ENCODE measurements at regions not wholly inside any gene's neighbourhood (a gene's known extent, or its start where the extent isn't known, plus 50 kb on each side); places are given as distances from the start of the nearest gene placed in this dataset.
A peak's percentile ranks its signal among the peaks of the same experiment; 100 is the strongest.

- Histone ChIP-seq H3K9ac (ENCODE audit: low read length in 3 of 3) (no peak overlapping the region), H3K27ac (ENCODE audit: low read depth in 2 of 2, low read length in 2 of 2) (no peak overlapping the region), H3K27me3 (ENCODE audit: control insufficient read depth, insufficient read depth, low read length) (no peaks in the 10 kb centered on the region), H3K4me3 (ENCODE audit: low read length in 3 of 3) (peak overlapping the region in 1 of 3 donors; percentile 25), H3K4me1 (ENCODE audit: control insufficient read depth in 2 of 3, insufficient read depth in 2 of 3, low read depth in 1 of 3, low read length in 3 of 3) (no peaks in the 10 kb centered on the region), H3K36me3 (ENCODE audit: control insufficient read depth in 2 of 3, insufficient read depth in 3 of 3, low read length in 3 of 3) (no peaks in the 10 kb centered on the region), H3K9me3 (ENCODE audit: control insufficient read depth in 2 of 3, insufficient read depth in 1 of 3, low read length in 3 of 3) (no peaks in the 10 kb centered on the region)
- intact Hi-C loops (cut with DNase I): no loop called here
- TF ChIP-seq, protein P1, sequence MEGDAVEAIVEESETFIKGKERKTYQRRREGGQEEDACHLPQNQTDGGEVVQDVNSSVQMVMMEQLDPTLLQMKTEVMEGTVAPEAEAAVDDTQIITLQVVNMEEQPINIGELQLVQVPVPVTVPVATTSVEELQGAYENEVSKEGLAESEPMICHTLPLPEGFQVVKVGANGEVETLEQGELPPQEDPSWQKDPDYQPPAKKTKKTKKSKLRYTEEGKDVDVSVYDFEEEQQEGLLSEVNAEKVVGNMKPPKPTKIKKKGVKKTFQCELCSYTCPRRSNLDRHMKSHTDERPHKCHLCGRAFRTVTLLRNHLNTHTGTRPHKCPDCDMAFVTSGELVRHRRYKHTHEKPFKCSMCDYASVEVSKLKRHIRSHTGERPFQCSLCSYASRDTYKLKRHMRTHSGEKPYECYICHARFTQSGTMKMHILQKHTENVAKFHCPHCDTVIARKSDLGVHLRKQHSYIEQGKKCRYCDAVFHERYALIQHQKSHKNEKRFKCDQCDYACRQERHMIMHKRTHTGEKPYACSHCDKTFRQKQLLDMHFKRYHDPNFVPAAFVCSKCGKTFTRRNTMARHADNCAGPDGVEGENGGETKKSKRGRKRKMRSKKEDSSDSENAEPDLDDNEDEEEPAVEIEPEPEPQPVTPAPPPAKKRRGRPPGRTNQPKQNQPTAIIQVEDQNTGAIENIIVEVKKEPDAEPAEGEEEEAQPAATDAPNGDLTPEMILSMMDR (IDR thresholded peaks at IDR 0.05; ENCODE audit: borderline replicate concordance, extremely low read depth, insufficient read depth): no peak
- peak in 3 of 5 donors; percentile 11 to 38 (median 14) for DNase-seq
- FAIRE-seq: no peak
These were observed 1133.3 kb upstream of the ADGRB3 start for GRCh38 chr6:67501755-67502154.

GRCh38 chr6:67497749-67498148 lies 1137.3 kb upstream of the ADGRB3 start:
- TF ChIP-seq, protein P1 (IDR thresholded peaks at IDR 0.05; ENCODE audit: borderline replicate concordance, extremely low read depth, insufficient read depth): no peak
- Histone ChIP-seq H3K36me3 (ENCODE audit: control insufficient read depth in 2 of 3, insufficient read depth in 3 of 3, low read length in 3 of 3) (no peaks in the 10 kb centered on the region), H3K9ac (ENCODE audit: low read length in 3 of 3) (no peak overlapping the region), H3K27me3 (ENCODE audit: control insufficient read depth, insufficient read depth, low read length) (no peaks in the 10 kb centered on the region), H3K4me1 (ENCODE audit: control insufficient read depth in 2 of 3, insufficient read depth in 2 of 3, low read depth in 1 of 3, low read length in 3 of 3) (no peaks in the 10 kb centered on the region), H3K9me3 (ENCODE audit: control insufficient read depth in 2 of 3, insufficient read depth in 1 of 3, low read length in 3 of 3) (no peaks in the 10 kb centered on the region), H3K4me3 (ENCODE audit: low read length in 3 of 3) (no peak overlapping the region), H3K27ac (ENCODE audit: low read depth in 2 of 2, low read length in 2 of 2) (no peak overlapping the region)
- FAIRE-seq (no peak), DNase-seq (no peak)
- intact Hi-C loops (cut with DNase I): no loop called here

DNA sequence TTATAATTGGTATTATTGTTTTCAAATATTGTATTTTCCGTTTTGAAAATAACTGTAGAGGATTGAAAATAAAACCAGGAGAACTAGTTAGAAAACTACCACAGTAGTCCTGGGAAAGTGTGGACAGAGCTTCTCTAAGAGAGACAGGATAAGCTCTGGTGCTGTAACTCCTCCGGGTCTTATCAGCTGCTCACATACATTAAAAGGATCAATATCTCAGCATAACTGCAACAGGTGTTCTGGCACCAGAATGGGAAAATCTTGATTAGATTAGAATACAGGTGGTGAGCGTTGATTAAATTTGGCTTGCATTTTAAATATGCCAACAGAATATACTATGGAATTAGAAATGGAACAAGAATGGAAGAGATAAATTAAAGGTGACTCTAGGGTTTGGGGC lies 1138.9 kb upstream of the ADGRB3 start:
- H3K9ac ChIP-seq (ENCODE audit: low read length in 3 of 3): no peak overlapping the region
- H3K9me3 ChIP-seq (ENCODE audit: control insufficient read depth in 2 of 3, insufficient read depth in 1 of 3, low read length in 3 of 3): no peaks in the 10 kb centered on the region
- no peaks in the 10 kb centered on the region for H3K27me3 ChIP-seq (ENCODE audit: control insufficient read depth, insufficient read depth, low read length)
- FAIRE-seq (no peak), DNase-seq (no peak)
- H3K27ac ChIP-seq (ENCODE audit: low read depth in 2 of 2, low read length in 2 of 2): no peak overlapping the region
- intact Hi-C loops (cut with DNase I): no loop called here
- H3K4me3 ChIP-seq (ENCODE audit: low read length in 3 of 3): no peak overlapping the region
- no peaks in the 10 kb centered on the region for H3K36me3 ChIP-seq (ENCODE audit: control insufficient read depth in 2 of 3, insufficient read depth in 3 of 3, low read length in 3 of 3)
- H3K4me1 ChIP-seq (ENCODE audit: control insufficient read depth in 2 of 3, insufficient read depth in 2 of 3, low read depth in 1 of 3, low read length in 3 of 3): no peaks in the 10 kb centered on the region
- TF ChIP-seq, protein P1 (IDR thresholded peaks at IDR 0.05; ENCODE audit: borderline replicate concordance, extremely low read depth, insufficient read depth): no peak

- DNase-seq (no peak), FAIRE-seq (no peak)
- H3K4me3 ChIP-seq (ENCODE audit: low read length in 3 of 3): no peak overlapping the region
- no peak overlapping the region for H3K27ac ChIP-seq (ENCODE audit: low read depth in 2 of 2, low read length in 2 of 2)
- intact Hi-C loops (cut with DNase I): no loop called here
- no peak overlapping the region for H3K9ac ChIP-seq (ENCODE audit: low read length in 3 of 3)
- TF ChIP-seq, protein P1 (IDR thresholded peaks at IDR 0.05; ENCODE audit: borderline replicate concordance, extremely low read depth, insufficient read depth): no peak
- no peaks in the 10 kb centered on the region for H3K4me1 ChIP-seq (ENCODE audit: control insufficient read depth in 2 of 3, insufficient read depth in 2 of 3, low read depth in 1 of 3, low read length in 3 of 3)
- no peaks in the 10 kb centered on the region for H3K36me3 ChIP-seq (ENCODE audit: control insufficient read depth in 2 of 3, insufficient read depth in 3 of 3, low read length in 3 of 3)
- H3K27me3 ChIP-seq (ENCODE audit: control insufficient read depth, insufficient read depth, low read length): no peaks in the 10 kb centered on the region
- H3K9me3 ChIP-seq (ENCODE audit: control insufficient read depth in 2 of 3, insufficient read depth in 1 of 3, low read length in 3 of 3): no peaks in the 10 kb centered on the region
These were observed 1141.4 kb upstream of the ADGRB3 start for GRCh38 chr6:67493682-67494081.
